HCT116 (cell line): ENCODE measurements at regions not wholly inside any gene's neighbourhood (a gene's known extent, or its start where the extent isn't known, plus 50 kb on each side); places are given as distances from the start of the nearest gene placed in this dataset.

ENCODE experiments used
- ATAC-seq: fragments of 200-7000 bp; cut with Tn5 transposase; 2 replicates; pipeline ENCODE4 v1.9.1; 2020; ENCODE audit warnings: mild to moderate bottlenecking, moderate library complexity
- BruUV-seq: library from RNA; stranded (reverse); fragments of 400-500 nt; replicated peaks from 2 replicates; lab custom pipeline; 2021; lab: Mats Ljungman, UMichigan
- CTCF ChIA-PET: fragments of 300-600 bp; sonication (Branson Sonifier 250); formaldehyde crosslinking; loops from one replicate; lab custom pipeline; 2021; ENCODE audit warnings: antibody characterized with exemption; lab: Charles Lee
- POLR2A ChIA-PET: fragments of 300-600, 350-600 bp; sonication (Branson Sonifier 250); formaldehyde crosslinking; loops from one replicate; lab custom pipeline; 2021; ENCODE audit warnings: antibody characterized with exemption; lab: Charles Lee
- RAD21 ChIA-PET, 2 experiments: fragments of 300-600 bp; sonication (Branson Sonifier 250); formaldehyde crosslinking; loops; one replicate each; lab custom pipeline; 2023; ENCODE audit warnings: low total read pairs in 2 of 2; ENCODE audit not compliant: uncharacterized antibody in 2 of 2, unreplicated experiment in 2 of 2, low non-redundant PET in 1 of 2; lab: Charles Lee
- DNase-seq: peaks from one replicate; pipeline ENCODE4 v3.0.0-alpha.2; 2010; ENCODE audit warnings: low read depth, low spot score
- H2AFZ ChIP-seq: fragments of 200-600 bp; shearing (Covaris generic), sonication (generic); 2 replicates; pipeline ENCODE4 v1.6.1; 2017; ENCODE audit warnings: low read depth, mixed run types, mixed read lengths, antibody characterized with exemption, low read length; ENCODE audit not compliant: poor library complexity, severe bottlenecking
- H3K27ac ChIP-seq: 2 replicates; pipeline ENCODE4 v1.5.1; 2012; ENCODE audit warnings: low read depth, low read length
- H3K27me3 ChIP-seq: fragments of 200-600 bp; sonication (generic); 2 replicates; pipeline ENCODE4 v1.6.1; 2016; ENCODE audit warnings: mixed run types, low read length, mixed read lengths; ENCODE audit not compliant: insufficient read depth
- H3K36me3 ChIP-seq, 2 experiments: fragments of 200-500 bp in 1 of 2; fragments of 200-600 bp in 1 of 2; sonication (Bioruptor generic) in 1 of 2; sonication (generic) in 1 of 2; 2 replicates each; pipeline versions ENCODE4 v1.5.1 to v1.6.1; 2014 to 2016; ENCODE audit warnings: low read length in 2 of 2, inconsistent platforms in 1 of 2, mixed read lengths in 1 of 2, mixed run types in 1 of 2; ENCODE audit not compliant: insufficient read depth in 2 of 2, control insufficient read depth in 1 of 2
- H3K4me1 ChIP-seq, 2 experiments: fragments of 200-600 bp in 1 of 2; sonication (generic) in 1 of 2; 2 replicates each; pipeline versions ENCODE4 v1.5.1 to v1.6.1; 2012 to 2017; ENCODE audit warnings: low read length in 2 of 2, inconsistent platforms in 1 of 2, mild to moderate bottlenecking in 1 of 2, mixed read lengths in 1 of 2, mixed run types in 1 of 2, moderate library complexity in 1 of 2; ENCODE audit not compliant: insufficient read depth in 2 of 2, control insufficient read depth in 1 of 2
- H3K4me2 ChIP-seq: fragments of 200-600 bp; sonication (generic); 2 replicates; pipeline ENCODE4 v1.6.1; 2017; ENCODE audit warnings: mixed run types, low read length, mixed read lengths
- H3K4me3 ChIP-seq, 2 experiments: fragments of 200-600 bp in 1 of 2; sonication (generic) in 1 of 2; replicated peaks in 1 of 2; 2 replicates each; pipeline ENCODE4 v1.5.1; 2011 to 2016; ENCODE audit warnings: low read length in 2 of 2, control low read depth in 1 of 2, low read depth in 1 of 2, mild to moderate bottlenecking in 1 of 2, mixed read lengths in 1 of 2, mixed run types in 1 of 2
- H3K79me2 ChIP-seq: fragments of 200-600 bp; sonication (generic); 2 replicates; pipeline ENCODE4 v1.6.1; 2017; ENCODE audit warnings: mild to moderate bottlenecking, mixed run types, low read length, moderate library complexity, mixed read lengths; ENCODE audit not compliant: insufficient read depth
- H3K9ac ChIP-seq: fragments of 200-600 bp; sonication (generic); 2 replicates; pipeline ENCODE4 v1.6.1; 2016; ENCODE audit warnings: low read length, mixed read lengths
- H3K9me2 ChIP-seq: fragments of 200-600 bp; sonication (generic), shearing (Covaris generic); 2 replicates; pipeline ENCODE4 v1.6.1; 2017; ENCODE audit warnings: mixed run types, mild to moderate bottlenecking, moderate library complexity; ENCODE audit not compliant: insufficient read depth
- H3K9me3 ChIP-seq, 2 experiments: fragments of 200-500 bp in 1 of 2; fragments of 200-600 bp in 1 of 2; sonication (Bioruptor generic) in 1 of 2; sonication (generic) in 1 of 2; 2 replicates each; pipeline ENCODE4 v1.6.1; 2014 to 2017; ENCODE audit warnings: low read length in 2 of 2, mixed read lengths in 2 of 2, inconsistent platforms in 1 of 2, low read depth in 1 of 2, mild to moderate bottlenecking in 1 of 2, mixed run types in 1 of 2, moderate library complexity in 1 of 2; ENCODE audit not compliant: control insufficient read depth in 1 of 2, insufficient read depth in 1 of 2
- H4K20me1 ChIP-seq: fragments of 200-600 bp; sonication (generic), shearing (Covaris generic); 2 replicates; pipeline ENCODE4 v1.6.1; 2017; ENCODE audit warnings: mixed run types, mild to moderate bottlenecking, moderate library complexity; ENCODE audit not compliant: insufficient read depth
- CBX3 ChIP-seq: IDR thresholded peaks from 2 replicates; pipeline ENCODE4 v1.6.1; 2012; ENCODE audit warnings: low read depth
- CEBPB ChIP-seq: IDR thresholded peaks from 2 replicates; pipeline ENCODE4 v1.6.1; 2012; ENCODE audit warnings: low read depth
- EGR1 ChIP-seq: IDR thresholded peaks from 2 replicates; pipeline ENCODE4 v1.6.1; 2012; ENCODE audit warnings: low read depth
- EZH2phosphoT487 ChIP-seq: fragments of 200-600 bp; IDR thresholded peaks from 2 replicates; pipeline ENCODE4 v1.6.1; 2018; ENCODE audit warnings: antibody characterized with exemption, borderline replicate concordance
- RAD21 ChIP-seq: IDR thresholded peaks from 2 replicates; pipeline ENCODE4 v1.6.1; 2012; ENCODE audit warnings: low read depth, mild to moderate bottlenecking
- TCF7L2 ChIP-seq: IDR thresholded peaks from 2 replicates; pipeline ENCODE4 v1.7.0; 2011; ENCODE audit warnings: borderline replicate concordance, inconsistent platforms; ENCODE audit not compliant: insufficient read depth, insufficient read length; ENCODE audit errors: extremely low read depth
- intact Hi-C: fragments of 100-400 bp; cut with micrococcal nuclease; formaldehyde crosslinking; loops from 2 replicates; pipeline ENCODE4 v1.10.0; 2022
- TF ChIP-seq, protein P1 (sequence below): IDR thresholded peaks from 2 replicates; pipeline ENCODE4 v1.6.1; 2012; ENCODE audit warnings: low read depth
- TF ChIP-seq, protein P2 (sequence below), 3 experiments: fragments of 200-600 bp in 1 of 3; sonication (generic) in 1 of 3; IDR thresholded peaks in 2 of 3; conservative IDR thresholded peaks in 1 of 3; 2 replicates each; pipeline ENCODE4 v1.5.1; 2012 to 2017; ENCODE audit warnings: low read depth in 2 of 3, low read length in 2 of 3, antibody characterized with exemption in 1 of 3, borderline replicate concordance in 1 of 3, control low read depth in 1 of 3, mild to moderate bottlenecking in 1 of 3, mixed read lengths in 1 of 3, mixed run types in 1 of 3, moderate library complexity in 1 of 3; ENCODE audit not compliant: insufficient read depth in 1 of 3

DNA sequence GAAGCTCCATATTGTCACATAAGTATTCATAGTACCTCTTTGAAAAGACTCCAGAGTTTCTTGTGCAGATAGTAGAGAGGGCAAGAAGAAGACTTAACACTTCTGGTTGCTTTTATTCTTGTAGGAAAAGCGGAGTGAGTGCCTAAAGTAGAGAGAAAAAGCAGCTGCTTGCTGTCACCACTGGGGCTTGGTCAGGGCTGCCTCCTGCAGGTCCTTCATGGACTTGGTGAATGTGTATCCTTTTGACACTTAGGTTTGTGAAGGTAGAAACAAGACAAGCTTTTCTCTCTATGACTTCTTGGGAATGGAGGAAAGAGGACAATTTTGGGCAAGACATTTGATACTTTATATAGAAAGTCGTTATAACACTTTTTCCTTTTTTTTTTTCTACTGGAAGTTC is 312.8 kb upstream of the FANCL start:
- intact Hi-C loops, result loop anchor here (1.0 to 10.0 kb wide), 2 partner anchors 419 to 648 kb away; no protein-coding TSS in a partner anchor
- H2AFZ ChIP-seq, result no peak overlapping the region
- H3K4me3 ChIP-seq, result no peak overlapping the region
- ATAC-seq, result peak; percentile 72
- H3K4me2 ChIP-seq, result no peak overlapping the region
- no peaks in the 10 kb centered on the region for H3K9me3 ChIP-seq
- POLR2A ChIA-PET, result no interaction called here
- no peak overlapping the region for H3K9ac ChIP-seq
- H3K27me3 ChIP-seq, result no peaks in the 10 kb centered on the region
- no peak overlapping the region for H3K27ac ChIP-seq
- no peaks in the 10 kb centered on the region for H3K79me2 ChIP-seq
- TF ChIP-seq RAD21 (peak; percentile 54), CEBPB (no peak), CBX3 (no peak), TCF7L2 (no peak), EZH2phosphoT487 (no peak), EGR1 (no peak)
- TF ChIP-seq, protein P1, sequence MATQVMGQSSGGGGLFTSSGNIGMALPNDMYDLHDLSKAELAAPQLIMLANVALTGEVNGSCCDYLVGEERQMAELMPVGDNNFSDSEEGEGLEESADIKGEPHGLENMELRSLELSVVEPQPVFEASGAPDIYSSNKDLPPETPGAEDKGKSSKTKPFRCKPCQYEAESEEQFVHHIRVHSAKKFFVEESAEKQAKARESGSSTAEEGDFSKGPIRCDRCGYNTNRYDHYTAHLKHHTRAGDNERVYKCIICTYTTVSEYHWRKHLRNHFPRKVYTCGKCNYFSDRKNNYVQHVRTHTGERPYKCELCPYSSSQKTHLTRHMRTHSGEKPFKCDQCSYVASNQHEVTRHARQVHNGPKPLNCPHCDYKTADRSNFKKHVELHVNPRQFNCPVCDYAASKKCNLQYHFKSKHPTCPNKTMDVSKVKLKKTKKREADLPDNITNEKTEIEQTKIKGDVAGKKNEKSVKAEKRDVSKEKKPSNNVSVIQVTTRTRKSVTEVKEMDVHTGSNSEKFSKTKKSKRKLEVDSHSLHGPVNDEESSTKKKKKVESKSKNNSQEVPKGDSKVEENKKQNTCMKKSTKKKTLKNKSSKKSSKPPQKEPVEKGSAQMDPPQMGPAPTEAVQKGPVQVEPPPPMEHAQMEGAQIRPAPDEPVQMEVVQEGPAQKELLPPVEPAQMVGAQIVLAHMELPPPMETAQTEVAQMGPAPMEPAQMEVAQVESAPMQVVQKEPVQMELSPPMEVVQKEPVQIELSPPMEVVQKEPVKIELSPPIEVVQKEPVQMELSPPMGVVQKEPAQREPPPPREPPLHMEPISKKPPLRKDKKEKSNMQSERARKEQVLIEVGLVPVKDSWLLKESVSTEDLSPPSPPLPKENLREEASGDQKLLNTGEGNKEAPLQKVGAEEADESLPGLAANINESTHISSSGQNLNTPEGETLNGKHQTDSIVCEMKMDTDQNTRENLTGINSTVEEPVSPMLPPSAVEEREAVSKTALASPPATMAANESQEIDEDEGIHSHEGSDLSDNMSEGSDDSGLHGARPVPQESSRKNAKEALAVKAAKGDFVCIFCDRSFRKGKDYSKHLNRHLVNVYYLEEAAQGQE, result no peak
- TF ChIP-seq, protein P2, sequence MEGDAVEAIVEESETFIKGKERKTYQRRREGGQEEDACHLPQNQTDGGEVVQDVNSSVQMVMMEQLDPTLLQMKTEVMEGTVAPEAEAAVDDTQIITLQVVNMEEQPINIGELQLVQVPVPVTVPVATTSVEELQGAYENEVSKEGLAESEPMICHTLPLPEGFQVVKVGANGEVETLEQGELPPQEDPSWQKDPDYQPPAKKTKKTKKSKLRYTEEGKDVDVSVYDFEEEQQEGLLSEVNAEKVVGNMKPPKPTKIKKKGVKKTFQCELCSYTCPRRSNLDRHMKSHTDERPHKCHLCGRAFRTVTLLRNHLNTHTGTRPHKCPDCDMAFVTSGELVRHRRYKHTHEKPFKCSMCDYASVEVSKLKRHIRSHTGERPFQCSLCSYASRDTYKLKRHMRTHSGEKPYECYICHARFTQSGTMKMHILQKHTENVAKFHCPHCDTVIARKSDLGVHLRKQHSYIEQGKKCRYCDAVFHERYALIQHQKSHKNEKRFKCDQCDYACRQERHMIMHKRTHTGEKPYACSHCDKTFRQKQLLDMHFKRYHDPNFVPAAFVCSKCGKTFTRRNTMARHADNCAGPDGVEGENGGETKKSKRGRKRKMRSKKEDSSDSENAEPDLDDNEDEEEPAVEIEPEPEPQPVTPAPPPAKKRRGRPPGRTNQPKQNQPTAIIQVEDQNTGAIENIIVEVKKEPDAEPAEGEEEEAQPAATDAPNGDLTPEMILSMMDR (IDR thresholded peaks at IDR 0.05 in 2 of 3, conservative IDR thresholded peaks at IDR 0.05 in 1 of 3; ENCODE audit: borderline replicate concordance in 1 of 3, insufficient read depth in 1 of 3, low read depth in 2 of 3, low read length in 2 of 3), result peak; percentile 35 to 56 (median 53); a peak in 5 of 6 replicates
- TF ChIP-seq, all 23 proteins: peak for 2
- Histone ChIP-seq H4K20me1 (no peaks in the 10 kb centered on the region), H3K36me3 (no peaks in the 10 kb centered on the region), H3K4me1 (no peaks in the 10 kb centered on the region), H3K9me2 (no peaks in the 10 kb centered on the region)
- no TSS peak for BruUV-seq
- CTCF ChIA-PET, result interaction anchor here (0.8 to 2.6 kb wide), 6 partner anchors 10 to 794 kb away, joined by 3 to 13 read pairs (median 4); no protein-coding TSS in a partner anchor
- DNase-seq, result peak; percentile 7
- RAD21 ChIA-PET, result interaction anchor here (0.6 to 1.6 kb wide), 2 partner anchors 106 to 339 kb away, joined by 3 to 4 read pairs; no protein-coding TSS in a partner anchor
